HCEC 1CT (cell line): ENCODE measurements at regions not wholly inside any gene's neighbourhood (a gene's known extent, or its start where the extent isn't known, plus 50 kb on each side); places are given as distances from the start of the nearest gene placed in this dataset.

Experiments used
- DNase-seq: peaks from one replicate; pipeline ENCODE4 v3.0.0-alpha.2; 2017

GRCh38 chr3:78161736-78162135 lies 1121.8 kb downstream of the ROBO2 start:
- no peak for DNase-seq

DNA sequence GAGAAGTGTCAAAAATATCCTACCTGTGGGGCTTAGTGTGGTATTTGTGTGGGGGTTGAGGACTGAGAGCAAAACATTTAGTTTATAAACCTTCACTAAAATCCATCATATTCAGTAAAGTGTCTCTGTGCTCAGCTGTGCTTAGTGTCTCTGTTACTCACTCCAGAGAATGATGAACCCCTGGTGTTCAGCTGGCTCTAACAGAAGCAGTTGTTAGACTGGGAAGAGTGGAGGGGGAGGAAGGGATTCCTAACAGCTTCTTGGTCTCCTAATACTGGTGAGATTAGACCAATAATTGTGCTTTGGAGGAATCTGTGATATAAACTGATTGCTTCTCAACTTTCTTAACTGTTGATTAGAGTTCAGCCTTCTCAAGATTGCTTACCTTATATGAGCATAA lies 1123.5 kb downstream of the ROBO2 start:
- no peak for DNase-seq

DNA sequence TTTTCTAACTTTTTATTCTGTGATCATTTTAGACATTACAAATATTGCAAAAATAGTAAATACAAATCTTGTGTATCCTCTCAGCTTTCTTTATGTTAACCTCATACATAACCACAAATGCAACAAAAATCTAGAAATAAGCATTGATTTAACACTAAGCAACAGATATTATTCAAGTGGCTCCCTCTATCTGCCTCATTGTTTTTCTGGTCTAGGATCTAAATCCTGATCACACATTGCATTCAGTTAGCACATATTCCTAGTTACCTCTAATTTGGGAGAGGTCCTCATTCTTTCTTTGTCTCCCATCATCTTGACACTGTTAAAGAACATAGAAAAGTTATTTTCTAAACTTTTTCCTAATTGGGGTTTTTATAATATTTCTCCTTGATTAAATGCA lies 1126.0 kb downstream of the ROBO2 start:
- no peak for DNase-seq

DNA sequence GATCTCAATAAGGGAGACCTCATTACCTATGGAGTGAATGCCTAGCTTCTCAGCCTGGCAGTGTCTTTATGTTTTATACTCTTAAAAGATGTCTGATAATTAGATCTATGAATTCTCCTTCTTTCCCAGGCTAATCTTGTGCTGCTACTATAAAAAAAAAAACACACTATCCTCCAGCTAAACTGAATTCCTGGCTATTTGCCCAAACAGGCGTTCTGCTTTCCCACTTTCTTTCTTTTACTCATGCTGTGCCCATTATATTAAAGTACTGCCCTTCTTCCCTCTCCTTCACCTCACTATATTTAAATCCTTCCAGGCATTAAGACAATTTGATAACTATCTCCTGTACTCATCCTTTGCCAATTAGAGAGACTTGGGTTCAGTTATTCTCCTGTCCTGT lies 1134.9 kb downstream of the ROBO2 start:
- no peak for DNase-seq

- DNase-seq: no peak
Observed at GRCh38 chr3:78176869-78177268, 1137.0 kb downstream of the ROBO2 start.

DNA sequence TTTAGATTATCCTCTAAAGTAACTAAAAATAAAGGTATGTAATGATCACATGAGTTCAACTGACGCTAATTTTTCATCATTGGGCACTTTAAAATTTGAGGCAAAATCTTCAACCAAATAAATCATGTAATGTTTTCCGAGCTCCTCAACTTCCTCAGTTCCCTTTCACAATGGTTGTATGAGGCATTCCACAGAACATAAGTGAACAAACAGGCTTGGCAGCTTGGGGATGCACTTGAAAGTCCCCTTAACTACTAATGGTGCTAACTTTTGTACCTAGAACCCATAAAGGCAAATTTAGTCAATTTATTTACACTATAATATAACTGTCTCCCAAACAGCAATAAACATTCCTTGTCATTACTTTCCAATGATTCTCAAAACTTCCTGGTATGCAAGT lies 1137.9 kb downstream of the ROBO2 start:
- DNase-seq: no peak

- no peak for DNase-seq
Observed at GRCh38 chr3:78178209-78178608, 1138.3 kb downstream of the ROBO2 start.

- no peak for DNase-seq
Observed at GRCh38 chr3:78178740-78179363, 1139.0 kb downstream of the ROBO2 start.

DNA sequence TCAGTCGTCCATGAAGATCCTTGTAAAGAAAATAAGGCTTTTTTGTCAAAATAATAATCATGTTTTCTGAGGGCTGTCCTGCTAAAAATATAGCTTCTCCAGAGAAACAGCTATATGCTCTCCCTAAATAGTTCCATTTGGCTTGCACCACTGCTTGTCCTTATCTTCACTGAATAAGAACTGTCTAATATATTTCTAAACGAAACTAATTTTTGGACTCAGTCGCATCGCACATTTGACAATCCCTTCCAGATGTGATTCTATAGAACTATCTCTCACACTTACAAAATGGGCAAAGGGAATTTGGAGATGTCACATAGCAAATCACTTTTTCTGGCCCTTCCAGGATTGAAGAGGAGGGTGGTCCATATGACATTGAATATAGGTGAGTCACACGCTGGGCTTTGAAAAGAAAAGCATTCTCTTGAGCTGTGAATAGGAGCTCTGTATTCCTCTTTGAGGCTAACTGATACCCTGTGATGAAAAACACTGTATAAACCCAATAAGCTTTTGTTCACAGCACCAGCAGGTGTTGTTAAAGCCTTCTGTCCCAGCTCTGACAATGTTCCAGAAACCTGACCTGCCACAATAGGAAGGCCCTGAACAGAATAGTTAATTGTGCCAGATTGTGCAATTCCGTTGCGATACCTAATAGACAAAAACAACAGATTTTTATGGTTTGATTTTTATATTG lies 1144.2 kb downstream of the ROBO2 start:
- no peak for DNase-seq

DNA sequence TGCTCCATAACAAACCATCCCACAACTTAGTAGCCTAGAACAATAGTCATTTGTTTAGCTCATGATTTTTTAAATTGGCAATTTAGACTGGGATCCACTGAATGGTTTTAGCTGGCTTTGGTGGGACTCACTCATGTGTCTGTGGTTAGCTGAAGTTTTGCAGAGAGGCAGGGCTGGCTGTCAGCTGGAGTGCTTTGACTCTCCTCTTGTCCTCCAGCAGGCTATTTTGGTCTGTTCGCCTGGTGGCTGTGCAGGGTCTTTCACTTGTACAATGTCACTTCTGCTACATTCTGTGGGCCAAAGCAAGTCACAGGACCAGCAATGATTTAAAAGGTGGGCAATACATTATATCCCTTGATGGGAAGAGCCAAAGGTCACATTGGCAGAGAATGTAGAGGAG lies 1146.5 kb downstream of the ROBO2 start:
- DNase-seq: no peak

DNA sequence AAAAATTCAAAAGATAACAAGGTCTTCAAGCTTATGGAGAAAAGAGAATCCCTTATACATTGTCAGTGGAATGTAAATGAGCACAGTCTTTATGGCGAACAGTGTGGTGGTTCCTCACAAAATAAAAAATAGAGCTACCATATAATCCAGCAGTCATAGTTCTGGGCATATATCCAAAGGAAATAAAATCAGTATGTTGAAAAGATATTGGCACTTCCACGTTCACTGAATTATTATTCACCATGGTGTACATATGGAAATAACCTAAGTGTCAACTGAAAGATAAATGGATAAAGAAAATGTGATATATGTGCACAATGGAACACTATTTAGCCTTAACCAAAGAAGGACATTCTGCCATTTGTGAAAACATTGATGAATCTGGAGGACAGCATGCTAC lies 1161.2 kb downstream of the ROBO2 start:
- no peak for DNase-seq

DNA sequence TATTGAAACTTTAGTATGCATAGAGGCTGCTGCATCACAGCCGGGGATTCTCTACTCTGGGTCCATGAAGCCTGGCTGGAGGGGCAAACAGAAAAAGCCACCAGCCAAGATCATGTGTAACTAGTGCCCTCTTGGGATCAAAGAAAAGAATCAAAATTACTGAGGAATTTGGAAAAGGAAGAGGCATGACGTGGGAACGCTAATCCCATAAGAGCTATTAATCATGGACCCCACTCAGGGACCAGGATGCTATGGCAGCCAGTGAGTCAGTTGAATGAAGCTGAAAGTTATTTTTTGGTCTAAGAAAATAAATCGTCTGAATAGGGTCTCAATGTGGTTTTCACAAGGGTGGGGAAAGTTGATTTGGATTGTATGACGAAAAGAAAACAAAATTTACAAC lies 1165.1 kb downstream of the ROBO2 start:
- DNase-seq: peak; percentile 61

DNA sequence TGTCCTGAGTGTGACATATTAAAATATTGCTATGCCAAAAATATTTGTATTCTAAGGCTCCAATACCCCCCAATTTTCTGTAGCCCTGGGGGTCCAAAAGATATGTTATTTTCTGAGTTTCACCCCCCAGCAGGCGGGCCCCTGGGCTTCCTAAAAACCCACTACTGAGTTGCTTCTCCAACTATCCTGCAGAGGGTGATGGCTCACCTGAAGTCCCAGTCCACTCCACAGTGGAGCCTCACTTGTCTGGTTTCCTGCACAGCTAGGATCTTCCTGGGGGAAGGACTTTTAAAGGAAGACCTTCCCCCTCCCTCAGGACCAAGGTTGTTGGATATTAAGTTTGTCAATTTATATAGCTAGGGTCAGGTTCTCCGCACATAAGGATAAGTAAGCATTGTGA lies 1181.4 kb downstream of the ROBO2 start:
- DNase-seq: no peak

GRCh38 chr3:78221796-78222195 lies 1181.9 kb downstream of the ROBO2 start:
- DNase-seq: no peak

DNA sequence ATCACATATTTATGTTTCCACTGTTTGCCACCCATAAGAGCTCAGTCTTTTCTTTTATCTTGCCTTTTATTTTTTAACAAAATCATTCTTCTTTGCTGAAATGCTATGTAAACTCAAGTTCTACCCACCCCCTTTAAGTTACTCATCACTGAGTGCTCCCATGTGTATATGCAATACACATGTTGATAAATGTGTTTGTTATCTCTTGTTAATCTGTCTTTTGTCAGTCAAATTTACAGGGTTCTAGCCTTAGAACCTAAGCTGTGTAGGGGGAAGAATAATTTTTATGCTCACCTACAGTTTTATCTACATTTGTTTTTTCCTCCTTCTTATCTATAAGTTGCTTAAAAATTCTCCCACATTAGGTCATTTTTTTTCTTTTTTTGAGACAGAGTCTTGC lies 1195.9 kb downstream of the ROBO2 start:
- DNase-seq: no peak

DNA sequence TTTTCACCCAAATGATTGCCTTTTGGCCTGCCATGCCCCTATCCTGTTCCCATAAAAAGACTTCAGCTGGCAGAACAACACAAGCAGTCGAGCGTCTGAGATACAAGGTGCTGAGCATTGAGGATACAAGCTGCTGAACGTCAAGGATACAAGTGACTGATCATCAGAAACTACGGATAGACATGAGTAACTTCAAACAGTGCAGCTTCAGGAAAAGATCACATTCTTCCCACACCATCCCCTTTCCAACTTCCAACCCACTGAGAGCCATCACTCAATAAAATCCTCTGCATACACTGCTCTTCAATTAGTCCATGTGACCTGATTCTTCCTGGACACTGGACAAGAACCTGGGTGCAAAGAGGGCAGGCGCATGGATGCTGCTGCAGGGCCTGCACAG lies 1198.9 kb downstream of the ROBO2 start:
- no peak for DNase-seq

DNA sequence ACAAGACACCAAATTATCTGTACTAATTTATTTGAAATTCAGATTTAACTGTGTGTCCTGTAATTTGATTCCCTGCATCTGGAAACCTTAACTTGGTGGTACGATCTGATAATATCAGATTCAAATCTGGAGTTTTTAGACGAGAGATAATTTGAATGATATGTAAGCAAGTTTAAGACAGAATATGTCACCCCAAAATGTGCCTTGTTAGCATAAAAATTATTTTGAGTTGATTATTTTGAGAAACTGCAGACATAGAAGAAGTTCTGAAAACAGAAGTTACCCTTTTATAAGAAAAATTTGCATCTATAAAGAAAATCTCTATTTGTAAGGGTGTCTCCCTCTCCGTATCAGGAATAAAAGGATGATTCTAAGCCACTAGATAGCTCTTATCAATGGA lies 1202.8 kb downstream of the ROBO2 start:
- DNase-seq: no peak

DNA sequence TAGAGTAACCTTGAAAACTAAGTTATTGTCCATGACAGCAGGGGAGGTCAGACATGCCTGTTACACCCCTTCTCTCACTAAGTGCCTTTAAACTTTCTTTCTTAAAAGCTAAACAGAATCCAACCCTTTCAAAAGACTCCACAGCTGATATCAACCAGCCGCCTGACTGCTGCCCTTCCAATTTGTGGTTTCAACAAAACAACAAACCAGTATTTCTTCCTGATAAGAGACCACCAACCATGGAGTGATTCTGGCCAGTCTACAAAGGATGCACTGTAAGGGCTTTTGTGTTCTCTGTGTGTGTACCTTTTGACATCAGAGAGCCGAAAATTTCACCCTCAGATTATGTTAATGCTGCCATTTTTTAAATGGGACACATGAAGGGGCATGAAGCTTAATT lies 1204.2 kb downstream of the ROBO2 start:
- no peak for DNase-seq

GRCh38 chr3:78249294-78249693 lies 1209.4 kb downstream of the ROBO2 start:
- no peak for DNase-seq

GRCh38 chr3:78253860-78254259 lies 1214.0 kb downstream of the ROBO2 start:
- no peak for DNase-seq

- peak; percentile 79 for DNase-seq
Observed at GRCh38 chr3:78255403-78255802, 1215.5 kb downstream of the ROBO2 start.

GRCh38 chr3:78256123-78256522 lies 1216.2 kb downstream of the ROBO2 start:
- no peak for DNase-seq

GRCh38 chr3:78257951-78258530 lies 1218.1 kb downstream of the ROBO2 start:
- DNase-seq: no peak

DNA sequence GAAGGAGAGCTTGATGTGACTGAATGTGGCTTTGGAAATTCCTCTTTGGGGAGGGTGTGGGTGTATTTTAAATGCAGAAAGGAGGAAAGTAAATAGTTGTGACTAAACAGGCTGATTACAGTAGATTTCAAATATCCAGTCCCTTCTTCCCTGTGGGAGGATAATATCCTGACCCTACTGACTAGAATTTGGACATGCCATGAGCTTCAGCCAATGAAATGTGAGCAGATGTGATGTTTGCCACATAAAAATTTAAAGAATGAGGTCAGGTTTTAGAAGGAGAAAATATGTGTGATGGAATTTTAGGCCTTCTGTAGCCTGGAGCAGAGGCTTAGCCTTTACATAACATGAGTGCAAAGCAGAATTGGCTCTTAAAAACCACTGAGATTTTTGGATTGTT lies 1218.9 kb downstream of the ROBO2 start:
- DNase-seq: peak; percentile 76

GRCh38 chr3:78260388-78260787 lies 1220.5 kb downstream of the ROBO2 start:
- no peak for DNase-seq
